NB4 (cell line): ENCODE measurements at regions not wholly inside any gene's neighbourhood (a gene's known extent, or its start where the extent isn't known, plus 50 kb on each side); places are given as distances from the start of the nearest gene placed in this dataset.
"Not testable (repeated sequence)": the region's sequence is repeated elsewhere in the genome, so short reads cannot be mapped to it uniquely, and the experiment has no call there.

Experiments used
- DNase-seq: peaks from one replicate; pipeline ENCODE4 v3.0.0; 2010; ENCODE audit warnings: low read depth
- H3K4me3 ChIP-seq: one replicate; pipeline ENCODE4 v1.5.1; 2011; ENCODE audit warnings: mild to moderate bottlenecking, low read depth, low read length, moderate library complexity
- MAX ChIP-seq: IDR thresholded peaks from 2 replicates; pipeline ENCODE4 v1.6.1; 2011; ENCODE audit warnings: low read depth, low read length
- MYC ChIP-seq: IDR thresholded peaks from 2 replicates; pipeline ENCODE4 v1.6.1; 2011; ENCODE audit warnings: low read depth, low read length
- POLR2A ChIP-seq: IDR thresholded peaks from 2 replicates; pipeline ENCODE4 v1.6.1; 2011; ENCODE audit warnings: mild to moderate bottlenecking; ENCODE audit not compliant: insufficient read length; ENCODE audit errors: extremely low read depth
- TF ChIP-seq, protein P1 (sequence below): IDR thresholded peaks from one replicate; pipeline ENCODE4 v1.5.1; 2012; ENCODE audit warnings: low read depth, low read length

- TF ChIP-seq POLR2A (no peak), MAX (no peak)
- TF ChIP-seq, protein P1, sequence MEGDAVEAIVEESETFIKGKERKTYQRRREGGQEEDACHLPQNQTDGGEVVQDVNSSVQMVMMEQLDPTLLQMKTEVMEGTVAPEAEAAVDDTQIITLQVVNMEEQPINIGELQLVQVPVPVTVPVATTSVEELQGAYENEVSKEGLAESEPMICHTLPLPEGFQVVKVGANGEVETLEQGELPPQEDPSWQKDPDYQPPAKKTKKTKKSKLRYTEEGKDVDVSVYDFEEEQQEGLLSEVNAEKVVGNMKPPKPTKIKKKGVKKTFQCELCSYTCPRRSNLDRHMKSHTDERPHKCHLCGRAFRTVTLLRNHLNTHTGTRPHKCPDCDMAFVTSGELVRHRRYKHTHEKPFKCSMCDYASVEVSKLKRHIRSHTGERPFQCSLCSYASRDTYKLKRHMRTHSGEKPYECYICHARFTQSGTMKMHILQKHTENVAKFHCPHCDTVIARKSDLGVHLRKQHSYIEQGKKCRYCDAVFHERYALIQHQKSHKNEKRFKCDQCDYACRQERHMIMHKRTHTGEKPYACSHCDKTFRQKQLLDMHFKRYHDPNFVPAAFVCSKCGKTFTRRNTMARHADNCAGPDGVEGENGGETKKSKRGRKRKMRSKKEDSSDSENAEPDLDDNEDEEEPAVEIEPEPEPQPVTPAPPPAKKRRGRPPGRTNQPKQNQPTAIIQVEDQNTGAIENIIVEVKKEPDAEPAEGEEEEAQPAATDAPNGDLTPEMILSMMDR, result no peak
- no peak for DNase-seq
Observed at GRCh38 chr3:184450547-184450946, 70.7 kb downstream of the CHRD start.

GRCh38 chr3:184453296-184453695 is 73.4 kb downstream of the CHRD start:
- H3K4me3 ChIP-seq, result no peak overlapping the region
- no peak for DNase-seq
- TF ChIP-seq MYC (no peak), MAX (no peak), POLR2A (no peak)
- TF ChIP-seq, protein P1, result no peak

More at GRCh38 chr3:184450547-184450946, 70.7 kb downstream of the CHRD start:
- no peak overlapping the region for H3K4me3 ChIP-seq

GRCh38 chr3:184455991-184456390 is 76.1 kb downstream of the CHRD start:
- DNase-seq, result no peak
- TF ChIP-seq MYC (no peak), MAX (no peak), POLR2A (no peak)
- TF ChIP-seq, protein P1, result no peak
- H3K4me3 ChIP-seq, result no peak overlapping the region

DNA sequence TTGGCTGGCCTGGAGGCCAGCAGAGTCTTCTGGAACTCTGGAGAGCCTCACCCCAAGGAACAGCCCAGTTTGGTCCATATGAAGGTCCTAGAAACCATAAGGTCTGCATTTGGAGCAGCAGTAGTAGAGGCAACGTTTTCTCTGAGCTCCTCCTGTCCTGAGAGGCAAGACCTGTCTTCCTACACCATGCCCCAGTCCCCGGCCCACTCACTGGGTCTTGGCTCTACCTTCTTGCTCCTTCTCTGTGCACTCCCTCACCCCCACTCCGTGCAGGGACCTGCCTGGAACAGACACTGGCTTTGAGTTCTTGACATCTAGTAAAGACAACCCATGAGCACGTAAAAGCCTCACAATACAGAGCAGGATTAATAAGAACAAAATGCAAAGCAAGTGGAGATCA is 76.6 kb downstream of the CHRD start:
- no peak for DNase-seq
- no peak overlapping the region for H3K4me3 ChIP-seq
- TF ChIP-seq MYC (no peak), POLR2A (no peak), MAX (no peak)
- TF ChIP-seq, protein P1, result no peak

- TF ChIP-seq MAX, result no peak
- TF ChIP-seq POLR2A, result no peak
- TF ChIP-seq, protein P1, result no peak
- TF ChIP-seq MYC, result no peak
- no peak for DNase-seq
- no peak overlapping the region for H3K4me3 ChIP-seq
Observed at GRCh38 chr3:184457329-184457728, 77.5 kb downstream of the CHRD start.

DNA sequence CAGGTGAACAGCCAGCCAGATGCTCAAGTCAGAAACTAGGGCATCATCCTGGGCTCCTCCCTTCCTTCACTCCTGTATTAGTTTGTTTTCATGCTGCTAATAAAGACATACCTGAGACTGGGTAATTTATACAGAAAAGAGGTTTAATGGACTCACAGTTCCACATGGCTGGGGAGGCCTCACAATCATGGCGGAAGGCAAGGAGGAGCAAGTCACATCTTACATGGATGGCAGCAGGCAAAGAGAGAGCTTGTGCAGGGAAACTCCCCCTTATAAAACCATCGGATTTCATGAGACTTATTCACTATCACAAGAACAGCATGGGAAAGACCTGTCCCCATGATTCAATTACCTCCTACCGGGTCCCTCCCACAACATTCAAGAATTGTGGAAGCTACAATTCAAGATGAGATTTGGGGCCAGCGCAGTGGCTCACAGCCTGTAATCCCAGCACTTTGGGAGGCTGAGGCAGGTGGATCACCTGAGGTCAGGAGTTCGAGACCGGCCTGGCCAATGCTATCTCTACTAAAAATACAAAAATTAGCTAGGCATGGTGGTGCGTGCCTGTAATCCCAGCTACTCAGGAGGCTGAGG is 78.0 kb downstream of the CHRD start:
- DNase-seq, H3K4me3 ChIP-seq: not testable (repeated sequence)
